GM12872 (cell line): ENCODE measurements at regions not wholly inside any gene's neighbourhood (a gene's known extent, or its start where the extent isn't known, plus 50 kb on each side); places are given as distances from the start of the nearest gene placed in this dataset.

Experiments
- CTCF ChIP-seq: IDR thresholded peaks from 3 replicates; pipeline ENCODE4 v1.5.1; 2011; ENCODE audit warnings: low read depth, mild to moderate bottlenecking, low read length, moderate library complexity; ENCODE audit not compliant: insufficient read depth

GRCh38 chr16:86410529-86410928 is 99.8 kb upstream of the FOXF1 start:
- TF ChIP-seq CTCF, result no peak

DNA sequence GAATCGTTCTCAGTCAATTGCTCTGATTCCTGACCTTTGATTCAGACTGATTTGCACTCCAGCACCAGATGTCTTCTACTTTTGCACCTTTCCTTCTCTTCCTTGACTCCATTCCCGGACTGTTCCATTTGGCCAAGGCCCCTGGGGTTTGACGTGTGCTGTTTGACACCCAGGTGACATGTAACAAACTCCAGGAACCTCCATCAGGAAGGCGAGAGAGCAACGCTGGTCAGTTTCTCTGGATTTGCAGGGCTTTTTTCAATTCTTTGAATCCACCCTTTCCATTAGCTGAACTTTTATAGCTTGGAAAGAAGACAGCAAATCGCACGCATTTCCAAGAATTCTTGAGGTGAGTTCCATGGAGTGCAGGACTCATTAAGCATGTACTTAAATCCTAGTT is 98.4 kb upstream of the FOXF1 start:
- no peak for TF ChIP-seq CTCF

GRCh38 chr16:86414991-86415740 is 95.2 kb upstream of the FOXF1 start:
- no peak for TF ChIP-seq CTCF

- no peak for TF ChIP-seq CTCF
These were observed 91.3 kb upstream of the FOXF1 start for GRCh38 chr16:86418981-86419380.

GRCh38 chr16:86419518-86419917 is 90.8 kb upstream of the FOXF1 start:
- TF ChIP-seq CTCF, result no peak

GRCh38 chr16:86421995-86422394 is 88.3 kb upstream of the FOXF1 start:
- no peak for TF ChIP-seq CTCF

GRCh38 chr16:86424398-86424797 is 85.9 kb upstream of the FOXF1 start:
- no peak for TF ChIP-seq CTCF

GRCh38 chr16:86424985-86425384 is 85.3 kb upstream of the FOXF1 start:
- no peak for TF ChIP-seq CTCF
